HFFc6 (cell line): ENCODE measurements at regions not wholly inside any gene's neighbourhood (a gene's known extent, or its start where the extent isn't known, plus 50 kb on each side); places are given as distances from the start of the nearest gene placed in this dataset.

Experiments used
- DNase-seq: peaks from one replicate; pipeline ENCODE4 v3.0.0-alpha.2; 2018
- H3K27ac Mint-ChIP-seq: 2 replicates; pipeline ENCODE4 v1.8.0; 2020; ENCODE audit warnings: mild to moderate bottlenecking, mixed read lengths
- H3K27me3 Mint-ChIP-seq: 2 replicates; pipeline ENCODE4 v1.8.0; 2021; ENCODE audit warnings: mild to moderate bottlenecking, moderate library complexity, mixed read lengths; ENCODE audit not compliant: insufficient read depth
- H3K36me3 Mint-ChIP-seq: 2 replicates; pipeline ENCODE4 v1.8.0; 2021; ENCODE audit warnings: low read depth, mixed read lengths
- H3K4me1 Mint-ChIP-seq: 2 replicates; pipeline ENCODE4 v1.8.0; 2020; ENCODE audit warnings: low read depth, mixed read lengths
- H3K4me3 Mint-ChIP-seq: 2 replicates; pipeline ENCODE4 v1.8.0; 2020; ENCODE audit warnings: mild to moderate bottlenecking, moderate library complexity, mixed read lengths
- H3K9me3 Mint-ChIP-seq: 2 replicates; pipeline ENCODE4 v1.8.0; 2020; ENCODE audit warnings: mild to moderate bottlenecking, mixed read lengths
- TF ChIP-seq, protein P1 (sequence below): fragments of 200-600 bp; sonication (generic); IDR thresholded peaks from 2 replicates; pipeline ENCODE4 v1.5.0; 2021; ENCODE audit warnings: antibody characterized with exemption, mild to moderate bottlenecking

DNA sequence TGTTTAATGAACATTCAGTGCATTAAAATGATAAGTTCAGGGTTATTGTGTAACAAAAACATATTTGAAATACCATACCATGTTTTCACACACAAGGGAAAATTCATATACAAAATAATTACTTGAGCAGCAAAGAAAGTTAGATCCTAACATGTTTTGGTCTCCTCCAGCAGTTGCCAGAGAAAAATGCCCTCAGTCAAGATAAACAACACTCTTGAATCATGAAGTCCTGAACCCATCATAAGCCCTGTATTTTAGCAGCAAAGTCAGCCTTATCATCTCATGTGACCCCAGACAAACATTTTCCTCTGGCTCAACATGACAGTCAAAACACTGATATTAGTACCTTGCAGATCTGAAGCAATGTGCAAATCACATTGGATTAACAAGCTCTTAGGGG, 1541.1 kb upstream of the WWC1 start:
- Mint-ChIP-seq H3K27me3 (no peaks in the 10 kb centered on the region), H3K36me3 (no peaks in the 10 kb centered on the region), H3K4me3 (no peak overlapping the region), H3K4me1 (no peaks in the 10 kb centered on the region), H3K27ac (no peak overlapping the region), H3K9me3 (peaks cover 35% of the 10 kb centered on the region)
- TF ChIP-seq, protein P1, sequence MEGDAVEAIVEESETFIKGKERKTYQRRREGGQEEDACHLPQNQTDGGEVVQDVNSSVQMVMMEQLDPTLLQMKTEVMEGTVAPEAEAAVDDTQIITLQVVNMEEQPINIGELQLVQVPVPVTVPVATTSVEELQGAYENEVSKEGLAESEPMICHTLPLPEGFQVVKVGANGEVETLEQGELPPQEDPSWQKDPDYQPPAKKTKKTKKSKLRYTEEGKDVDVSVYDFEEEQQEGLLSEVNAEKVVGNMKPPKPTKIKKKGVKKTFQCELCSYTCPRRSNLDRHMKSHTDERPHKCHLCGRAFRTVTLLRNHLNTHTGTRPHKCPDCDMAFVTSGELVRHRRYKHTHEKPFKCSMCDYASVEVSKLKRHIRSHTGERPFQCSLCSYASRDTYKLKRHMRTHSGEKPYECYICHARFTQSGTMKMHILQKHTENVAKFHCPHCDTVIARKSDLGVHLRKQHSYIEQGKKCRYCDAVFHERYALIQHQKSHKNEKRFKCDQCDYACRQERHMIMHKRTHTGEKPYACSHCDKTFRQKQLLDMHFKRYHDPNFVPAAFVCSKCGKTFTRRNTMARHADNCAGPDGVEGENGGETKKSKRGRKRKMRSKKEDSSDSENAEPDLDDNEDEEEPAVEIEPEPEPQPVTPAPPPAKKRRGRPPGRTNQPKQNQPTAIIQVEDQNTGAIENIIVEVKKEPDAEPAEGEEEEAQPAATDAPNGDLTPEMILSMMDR = no peak
- no peak for DNase-seq

DNA sequence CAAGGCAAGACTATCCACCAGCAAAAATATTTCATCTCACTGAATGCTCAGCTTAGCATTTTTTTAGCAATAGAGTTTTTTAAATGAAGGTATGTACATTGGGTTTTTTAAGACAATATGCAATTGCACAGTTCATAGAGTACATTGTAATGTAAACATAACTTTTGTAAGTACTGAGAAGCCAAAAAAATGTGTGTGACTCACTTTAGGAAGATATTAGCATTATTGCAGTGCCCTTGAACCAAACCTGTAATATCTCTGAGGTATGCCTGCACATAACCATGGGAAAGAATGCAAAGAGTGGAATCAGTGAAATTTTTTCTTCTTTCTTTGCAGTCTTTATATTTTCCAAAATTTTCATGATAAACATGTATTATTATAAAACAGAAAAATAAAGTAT, 1533.3 kb upstream of the WWC1 start:
- DNase-seq = no peak
- Mint-ChIP-seq H3K9me3 (peaks cover 49% of the 10 kb centered on the region), H3K27me3 (no peaks in the 10 kb centered on the region), H3K36me3 (no peaks in the 10 kb centered on the region), H3K4me3 (no peak overlapping the region), H3K27ac (no peak overlapping the region), H3K4me1 (no peaks in the 10 kb centered on the region)
- TF ChIP-seq, protein P1 = no peak

- no peak for DNase-seq
- no peak overlapping the region for H3K27ac Mint-ChIP-seq
- H3K27me3 Mint-ChIP-seq = no peaks in the 10 kb centered on the region
- no peaks in the 10 kb centered on the region for H3K4me1 Mint-ChIP-seq
- H3K4me3 Mint-ChIP-seq = no peak overlapping the region
- peaks cover 50% of the 10 kb centered on the region for H3K9me3 Mint-ChIP-seq
- TF ChIP-seq, protein P1 = no peak
- H3K36me3 Mint-ChIP-seq = no peaks in the 10 kb centered on the region
These were observed 1523.6 kb upstream of the WWC1 start for GRCh38 chr5:166767858-166768257.

- Mint-ChIP-seq H3K27me3 (no peaks in the 10 kb centered on the region), H3K4me1 (no peaks in the 10 kb centered on the region), H3K27ac (no peak overlapping the region), H3K9me3 (peaks cover 50% of the 10 kb centered on the region), H3K4me3 (no peak overlapping the region), H3K36me3 (no peaks in the 10 kb centered on the region)
- TF ChIP-seq, protein P1 = no peak
- no peak for DNase-seq
These were observed 1522.9 kb upstream of the WWC1 start for GRCh38 chr5:166768536-166768935.

GRCh38 chr5:166772770-166773169, 1518.7 kb upstream of the WWC1 start:
- H3K9me3 Mint-ChIP-seq = peaks cover 30% of the 10 kb centered on the region
- no peak overlapping the region for H3K4me3 Mint-ChIP-seq
- TF ChIP-seq, protein P1 = no peak
- H3K4me1 Mint-ChIP-seq = no peaks in the 10 kb centered on the region
- no peaks in the 10 kb centered on the region for H3K36me3 Mint-ChIP-seq
- no peaks in the 10 kb centered on the region for H3K27me3 Mint-ChIP-seq
- no peak overlapping the region for H3K27ac Mint-ChIP-seq
- no peak for DNase-seq

GRCh38 chr5:166781737-166782136, 1509.7 kb upstream of the WWC1 start:
- no peak overlapping the region for H3K27ac Mint-ChIP-seq

More at GRCh38 chr5:166781737-166782136, 1509.7 kb upstream of the WWC1 start:
- Mint-ChIP-seq H3K36me3 (no peaks in the 10 kb centered on the region), H3K9me3 (peaks cover 33% of the 10 kb centered on the region), H3K4me1 (no peaks in the 10 kb centered on the region), H3K4me3 (no peak overlapping the region), H3K27me3 (no peaks in the 10 kb centered on the region)
- no peak for DNase-seq
- TF ChIP-seq, protein P1 = no peak
